SK-N-SH treated with all-trans-retinoic acid at 6 μM for 48 hours (cell line): ENCODE measurements at regions not wholly inside any gene's neighbourhood (a gene's known extent, or its start where the extent isn't known, plus 50 kb on each side); places are given as distances from the start of the nearest gene placed in this dataset.

ENCODE experiments used
- CSDC2 ChIP-seq: fragments of 250-450 bp; sonication (Bioruptor Pico); IDR thresholded peaks from 2 replicates; pipeline ENCODE4 v1.5.0; 2020; ENCODE audit warnings: mild to moderate bottlenecking, moderate library complexity
- PATZ1 ChIP-seq: fragments of 250-450 bp; sonication (Bioruptor Pico); IDR thresholded peaks from 2 replicates; pipeline ENCODE4 v1.8.0; 2020; ENCODE audit warnings: mild to moderate bottlenecking, moderate library complexity, borderline replicate concordance
- SNAI2 ChIP-seq: fragments of 250-450 bp; sonication (Bioruptor Pico); IDR thresholded peaks from 2 replicates; pipeline ENCODE4 v1.5.0; 2020; ENCODE audit warnings: mild to moderate bottlenecking, moderate library complexity

GRCh38 chrX:137101273-137101990 lies 67.6 kb upstream of the GPR101 start:
- no peak for TF ChIP-seq SNAI2 (CRISPR knock-in tag)
- no peak for TF ChIP-seq PATZ1 (CRISPR knock-in tag)
- no peak for TF ChIP-seq CSDC2 (CRISPR knock-in tag)
